OCI-LY1 (cell line): ENCODE measurements at regions not wholly inside any gene's neighbourhood (a gene's known extent, or its start where the extent isn't known, plus 50 kb on each side); places are given as distances from the start of the nearest gene placed in this dataset.

Experiments
- EZH2 ChIP-seq: fragments of 200-600 bp; sonication (generic), shearing (Covaris generic); IDR thresholded peaks from 2 replicates; pipeline ENCODE4 v1.8.0; 2017; ENCODE audit warnings: borderline replicate concordance, mixed run types, mild to moderate bottlenecking, antibody characterized with exemption, low read length, moderate library complexity, mixed read lengths
- TF ChIP-seq, protein P1 (sequence below): fragments of 200-600 bp; sonication (generic), shearing (Covaris generic); IDR thresholded peaks from 2 replicates; pipeline ENCODE4 v1.5.1; 2017; ENCODE audit warnings: mild to moderate bottlenecking, antibody characterized with exemption, low read length, moderate library complexity, mixed read lengths

DNA sequence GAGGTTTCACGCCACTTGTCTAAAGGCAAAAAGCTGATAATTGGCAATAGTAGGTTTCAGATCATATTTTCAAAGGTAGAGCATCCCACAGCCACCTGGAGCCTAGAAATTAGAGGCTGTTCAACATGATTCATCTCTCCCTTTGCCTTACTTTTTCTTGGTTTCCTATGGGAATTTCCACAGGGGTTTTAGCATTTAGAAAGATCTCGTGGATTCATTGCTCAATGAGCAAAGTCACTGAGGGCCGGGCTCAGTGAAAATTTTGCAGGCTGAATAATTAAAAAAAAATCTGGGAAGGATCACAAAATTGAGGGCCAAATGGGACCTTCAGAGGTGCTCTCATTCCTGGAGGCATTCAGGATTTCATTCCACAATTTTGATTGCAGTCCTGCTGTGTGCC, 137.1 kb downstream of the VAPA start:
- TF ChIP-seq, protein P1, sequence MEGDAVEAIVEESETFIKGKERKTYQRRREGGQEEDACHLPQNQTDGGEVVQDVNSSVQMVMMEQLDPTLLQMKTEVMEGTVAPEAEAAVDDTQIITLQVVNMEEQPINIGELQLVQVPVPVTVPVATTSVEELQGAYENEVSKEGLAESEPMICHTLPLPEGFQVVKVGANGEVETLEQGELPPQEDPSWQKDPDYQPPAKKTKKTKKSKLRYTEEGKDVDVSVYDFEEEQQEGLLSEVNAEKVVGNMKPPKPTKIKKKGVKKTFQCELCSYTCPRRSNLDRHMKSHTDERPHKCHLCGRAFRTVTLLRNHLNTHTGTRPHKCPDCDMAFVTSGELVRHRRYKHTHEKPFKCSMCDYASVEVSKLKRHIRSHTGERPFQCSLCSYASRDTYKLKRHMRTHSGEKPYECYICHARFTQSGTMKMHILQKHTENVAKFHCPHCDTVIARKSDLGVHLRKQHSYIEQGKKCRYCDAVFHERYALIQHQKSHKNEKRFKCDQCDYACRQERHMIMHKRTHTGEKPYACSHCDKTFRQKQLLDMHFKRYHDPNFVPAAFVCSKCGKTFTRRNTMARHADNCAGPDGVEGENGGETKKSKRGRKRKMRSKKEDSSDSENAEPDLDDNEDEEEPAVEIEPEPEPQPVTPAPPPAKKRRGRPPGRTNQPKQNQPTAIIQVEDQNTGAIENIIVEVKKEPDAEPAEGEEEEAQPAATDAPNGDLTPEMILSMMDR, result no peak
- no peak for TF ChIP-seq EZH2
